CD4-positive, alpha-beta T cell (primary cell): ENCODE measurements at regions not wholly inside any gene's neighbourhood (a gene's known extent, or its start where the extent isn't known, plus 50 kb on each side); places are given as distances from the start of the nearest gene placed in this dataset.

Experiments
- ATAC-seq: fragments of 200-7000 bp; cut with Tn5 transposase; one replicate; pipeline ENCODE4 v1.10.0; 2022; ENCODE audit warnings: mild to moderate bottlenecking; ENCODE audit not compliant: poor library complexity
- CTCF ChIA-PET: fragments of 350-600 bp; sonication (Branson Sonifier 250); formaldehyde crosslinking; loops from one replicate; lab custom pipeline; 2021; ENCODE audit warnings: antibody characterized with exemption, inconsistent platforms; lab: Charles Lee
- POLR2A ChIA-PET: fragments of 350-600 bp; sonication (Branson Sonifier 250); formaldehyde crosslinking; loops from one replicate; lab custom pipeline; 2021; ENCODE audit warnings: antibody characterized with exemption, inconsistent platforms; lab: Charles Lee
- DNase-seq, 14 experiments: peaks; one replicate each; pipeline ENCODE4 v3.0.0-alpha.2; 2013 to 2020; ENCODE audit warnings: mixed read lengths in 2 of 14
- H3K27ac ChIP-seq, 2 donors: one replicate each; pipeline versions ENCODE4 v1.5.1 to v1.7.0; 2013; ENCODE audit warnings: low read length in 2 of 2, low read depth in 1 of 2, mild to moderate bottlenecking in 1 of 2
- H3K27me3 ChIP-seq, 2 experiments: 1 replicate in 1 of 2; 2 replicates in 1 of 2; pipeline versions ENCODE4 v1.6.1 to v1.7.0; 2013; ENCODE audit warnings: low read length in 2 of 2, control low read depth in 1 of 2, mild to moderate bottlenecking in 1 of 2, moderate library complexity in 1 of 2; ENCODE audit not compliant: insufficient read depth in 2 of 2, control insufficient read depth in 1 of 2
- H3K36me3 ChIP-seq: one replicate; pipeline ENCODE4 v1.6.1; 2013; ENCODE audit warnings: low read length, control low read depth; ENCODE audit not compliant: insufficient read depth
- H3K4me1 ChIP-seq: one replicate; pipeline ENCODE4 v1.6.1; 2013; ENCODE audit warnings: low read length, control low read depth; ENCODE audit not compliant: insufficient read depth
- H3K4me3 ChIP-seq: one replicate; pipeline ENCODE4 v1.5.1; 2013; ENCODE audit warnings: mild to moderate bottlenecking, low read length, moderate library complexity
- H3K9me3 ChIP-seq, 2 experiments: 1 replicate in 1 of 2; 2 replicates in 1 of 2; pipeline versions ENCODE4 v1.6.1 to v1.7.0; 2013; ENCODE audit warnings: low read length in 2 of 2, mild to moderate bottlenecking in 2 of 2, control low read depth in 1 of 2, moderate library complexity in 1 of 2; ENCODE audit not compliant: control insufficient read depth in 1 of 2, insufficient read depth in 1 of 2
- H3K27ac Mint-ChIP-seq: one replicate; pipeline ENCODE4 v1.8.0; 2020; ENCODE audit warnings: mixed read lengths
- H3K27me3 Mint-ChIP-seq: one replicate; pipeline ENCODE4 v1.8.0; 2021; ENCODE audit warnings: mixed read lengths
- H3K36me3 Mint-ChIP-seq: one replicate; pipeline ENCODE4 v1.8.0; 2021; ENCODE audit warnings: low read depth, mixed read lengths
- H3K4me1 Mint-ChIP-seq: one replicate; pipeline ENCODE4 v1.8.0; 2021; ENCODE audit warnings: low read depth, mixed read lengths
- H3K4me3 Mint-ChIP-seq: one replicate; pipeline ENCODE4 v1.8.0; 2020; ENCODE audit warnings: mild to moderate bottlenecking, mixed read lengths
- H3K9me3 Mint-ChIP-seq: one replicate; pipeline ENCODE4 v1.8.0; 2020; ENCODE audit warnings: mixed read lengths
- CTCF ChIP-seq: fragments of 200-600 bp; IDR thresholded peaks from one replicate; pipeline ENCODE4 v1.8.0; 2022; ENCODE audit warnings: antibody characterized with exemption, mild to moderate bottlenecking
- intact Hi-C, 2 experiments: fragments of 100-400 bp; cut with DNase I in 1 of 2; cut with micrococcal nuclease in 1 of 2; formaldehyde crosslinking; loops; one replicate each; pipeline versions ENCODE4 v1.15.1 to v1.9.0; 2023 to 2025; cut with DNase I, micrococcal nuclease

- no peak overlapping the region for H3K27ac Mint-ChIP-seq
- no peaks in the 10 kb centered on the region for H3K36me3 Mint-ChIP-seq
- no peak overlapping the region for H3K4me3 Mint-ChIP-seq
- Histone ChIP-seq H3K4me1 (no peaks in the 10 kb centered on the region), H3K36me3 (no peaks in the 10 kb centered on the region), H3K27ac (no peak overlapping the region), H3K27me3 (no peaks in the 10 kb centered on the region), H3K4me3 (no peak overlapping the region), H3K9me3 (peaks cover 0 to 10% of the 10 kb centered on the region in 2 experiments)
- intact Hi-C loops = no loop called here
- peaks cover 7% of the 10 kb centered on the region for H3K9me3 Mint-ChIP-seq
- TF ChIP-seq CTCF = no peak
- no peak for DNase-seq
- H3K27me3 Mint-ChIP-seq = no peaks in the 10 kb centered on the region
- no peaks in the 10 kb centered on the region for H3K4me1 Mint-ChIP-seq
- ATAC-seq = no peak
- ChIA-PET CTCF (no interaction called here), POLR2A (no interaction called here)
These were observed 943.7 kb downstream of the CDH18 start for GRCh38 chr5:19044311-19044710.

- H3K27ac ChIP-seq = no peak overlapping the region
- intact Hi-C loops = no loop called here
- H3K27me3 ChIP-seq = no peaks in the 10 kb centered on the region
- no peak for TF ChIP-seq CTCF
- H3K4me3 ChIP-seq = no peak overlapping the region
- ATAC-seq = no peak
- peaks cover 7% of the 10 kb centered on the region for H3K9me3 Mint-ChIP-seq
- no peak overlapping the region for H3K4me3 Mint-ChIP-seq
- H3K36me3 ChIP-seq = no peaks in the 10 kb centered on the region
- H3K36me3 Mint-ChIP-seq = no peaks in the 10 kb centered on the region
- POLR2A ChIA-PET = no interaction called here
- H3K27ac Mint-ChIP-seq = no peak overlapping the region
- no peaks in the 10 kb centered on the region for H3K4me1 Mint-ChIP-seq
- no peaks in the 10 kb centered on the region for H3K27me3 Mint-ChIP-seq
- CTCF ChIA-PET = no interaction called here
- H3K4me1 ChIP-seq = no peaks in the 10 kb centered on the region
- DNase-seq = no peak
- peaks cover 0 to 10% of the 10 kb centered on the region in 2 experiments for H3K9me3 ChIP-seq
These were observed 942.9 kb downstream of the CDH18 start for GRCh38 chr5:19044931-19045695.

- intact Hi-C loops = no loop called here
- H3K36me3 Mint-ChIP-seq = no peaks in the 10 kb centered on the region
- CTCF ChIA-PET = no interaction called here
- POLR2A ChIA-PET = no interaction called here
- Histone ChIP-seq H3K27me3 (no peaks in the 10 kb centered on the region), H3K4me3 (no peak overlapping the region), H3K27ac (no peak overlapping the region), H3K9me3 (peaks cover 0 to 10% of the 10 kb centered on the region in 2 experiments), H3K36me3 (no peaks in the 10 kb centered on the region), H3K4me1 (no peaks in the 10 kb centered on the region)
- H3K9me3 Mint-ChIP-seq = peaks cover 7% of the 10 kb centered on the region
- no peak for TF ChIP-seq CTCF
- H3K4me3 Mint-ChIP-seq = no peak overlapping the region
- H3K4me1 Mint-ChIP-seq = no peaks in the 10 kb centered on the region
- no peaks in the 10 kb centered on the region for H3K27me3 Mint-ChIP-seq
- no peak for ATAC-seq
- no peak overlapping the region for H3K27ac Mint-ChIP-seq
- DNase-seq = no peak
These were observed 940.7 kb downstream of the CDH18 start for GRCh38 chr5:19047277-19047676.
